WTC11 (cell line): ENCODE measurements at regions not wholly inside any gene's neighbourhood (a gene's known extent, or its start where the extent isn't known, plus 50 kb on each side); places are given as distances from the start of the nearest gene placed in this dataset.
"Not testable (repeated sequence)": the region's sequence is repeated elsewhere in the genome, so short reads cannot be mapped to it uniquely, and the experiment has no call there.

Experiments
- ATAC-seq: fragments of 200-7000 bp; cut with Tn5 transposase; 2 replicates; pipeline ENCODE4 v1.10.0; 2021; ENCODE audit warnings: mild to moderate bottlenecking, moderate library complexity
- CTCF ChIA-PET: fragments of 300-600 bp; sonication (Branson Sonifier 250); formaldehyde crosslinking; loops from one replicate; lab custom pipeline; 2021; ENCODE audit warnings: antibody characterized with exemption; lab: Charles Lee
- POLR2A ChIA-PET: fragments of 350-600 bp; sonication (Branson Sonifier 250); formaldehyde crosslinking; loops from one replicate; lab custom pipeline; 2021; ENCODE audit warnings: antibody characterized with exemption; lab: Charles Lee
- DNase-seq: peaks from one replicate; pipeline ENCODE4 v3.0.0; 2021; ENCODE audit warnings: low spot score
- H3K27ac Mint-ChIP-seq: 2 replicates; pipeline ENCODE4 v1.8.0; 2021; ENCODE audit warnings: mixed read lengths
- H3K27me3 Mint-ChIP-seq: 2 replicates; pipeline ENCODE4 v1.8.0; 2021; ENCODE audit warnings: low read depth, mild to moderate bottlenecking, moderate library complexity, mixed read lengths
- H3K36me3 Mint-ChIP-seq: 2 replicates; pipeline ENCODE4 v1.8.0; 2021; ENCODE audit warnings: mixed read lengths
- H3K4me1 Mint-ChIP-seq: 2 replicates; pipeline ENCODE4 v1.8.0; 2022; ENCODE audit warnings: mixed read lengths
- H3K4me3 Mint-ChIP-seq: 2 replicates; pipeline ENCODE4 v1.8.0; 2021; ENCODE audit warnings: mild to moderate bottlenecking, moderate library complexity, mixed read lengths
- H3K9me3 Mint-ChIP-seq: 2 replicates; pipeline ENCODE4 v1.8.0; 2021; ENCODE audit warnings: mixed read lengths
- ELF4 ChIP-seq: sonication (generic); formaldehyde crosslinking; IDR thresholded peaks from 2 replicates; pipeline ENCODE4 v1.8.1; 2022; ENCODE audit warnings: low read depth, mild to moderate bottlenecking, moderate library complexity, missing genetic modification reagents
- EMX1 ChIP-seq: fragments of 250-450 bp; sonication (Bioruptor Pico); IDR thresholded peaks from 2 replicates; pipeline ENCODE4 v1.8.0; 2021; ENCODE audit warnings: mild to moderate bottlenecking
- ESRRA ChIP-seq: sonication (generic); formaldehyde crosslinking; IDR thresholded peaks from 2 replicates; pipeline ENCODE4 v1.8.1; 2022; ENCODE audit warnings: mild to moderate bottlenecking, missing genetic modification reagents, borderline replicate concordance
- ETV6 ChIP-seq: sonication (generic); formaldehyde crosslinking; IDR thresholded peaks from 2 replicates; pipeline ENCODE4 v1.8.1; 2022; ENCODE audit warnings: mild to moderate bottlenecking, missing genetic modification reagents
- MYBL2 ChIP-seq: sonication (generic); formaldehyde crosslinking; IDR thresholded peaks from 2 replicates; pipeline ENCODE4 v1.8.1; 2023; ENCODE audit warnings: mild to moderate bottlenecking, moderate library complexity, missing genetic modification reagents
- NFE2L1 ChIP-seq: sonication (generic); formaldehyde crosslinking; IDR thresholded peaks from 2 replicates; pipeline ENCODE4 v1.8.1; 2023; ENCODE audit warnings: missing genetic modification reagents
- NR3C1 ChIP-seq: sonication (generic); formaldehyde crosslinking; conservative IDR thresholded peaks from 2 replicates; pipeline ENCODE4 v1.8.1; 2023; ENCODE audit warnings: low read depth, mild to moderate bottlenecking, missing genetic modification reagents
- OVOL2 ChIP-seq: fragments of 250-450 bp; sonication (Bioruptor Pico); IDR thresholded peaks from 2 replicates; pipeline ENCODE4 v1.9.0; 2021; ENCODE audit warnings: mild to moderate bottlenecking, borderline replicate concordance
- SMAD3 ChIP-seq: sonication (generic); formaldehyde crosslinking; IDR thresholded peaks from 2 replicates; pipeline ENCODE4 v1.8.0; 2022; ENCODE audit warnings: missing genetic modification reagents, mild to moderate bottlenecking, borderline replicate concordance
- TP53 ChIP-seq: sonication (generic); formaldehyde crosslinking; IDR thresholded peaks from 2 replicates; pipeline ENCODE4 v1.8.1; 2023; ENCODE audit warnings: mild to moderate bottlenecking, missing genetic modification reagents
- ZNF121 ChIP-seq: sonication (generic); formaldehyde crosslinking; IDR thresholded peaks from 2 replicates; pipeline ENCODE4 v1.8.0; 2023; ENCODE audit warnings: missing genetic modification reagents
- ZNF138 ChIP-seq: sonication (generic); formaldehyde crosslinking; conservative IDR thresholded peaks from 2 replicates; pipeline ENCODE4 v1.8.1; 2022; ENCODE audit warnings: mild to moderate bottlenecking, moderate library complexity, missing genetic modification reagents
- ZNF219 ChIP-seq: sonication (generic); formaldehyde crosslinking; IDR thresholded peaks from 2 replicates; pipeline ENCODE4 v1.8.0; 2023; ENCODE audit warnings: missing genetic modification reagents, mild to moderate bottlenecking, borderline replicate concordance
- ZNF263 ChIP-seq: sonication (generic); formaldehyde crosslinking; IDR thresholded peaks from 2 replicates; pipeline ENCODE4 v1.8.1; 2022; ENCODE audit warnings: low read depth, mild to moderate bottlenecking, moderate library complexity, missing genetic modification reagents
- ZNF396 ChIP-seq: fragments of 250-450 bp; sonication (Bioruptor Pico); IDR thresholded peaks from 2 replicates; pipeline ENCODE4 v1.8.0; 2021; ENCODE audit warnings: mild to moderate bottlenecking, moderate library complexity, borderline replicate concordance
- ZNF423 ChIP-seq: fragments of 250-450 bp; sonication (Bioruptor Pico); IDR thresholded peaks from 2 replicates; pipeline ENCODE4 v2.1.2; 2022; ENCODE audit warnings: mild to moderate bottlenecking, moderate library complexity
- ZNF671 ChIP-seq: fragments of 250-450 bp; sonication (Bioruptor Pico); IDR thresholded peaks from 2 replicates; pipeline ENCODE4 v1.8.0; 2021; ENCODE audit warnings: mild to moderate bottlenecking
- TF ChIP-seq, protein P1 (sequence below): sonication (generic); formaldehyde crosslinking; IDR thresholded peaks from 2 replicates; pipeline ENCODE4 v1.8.1; 2022; ENCODE audit warnings: mild to moderate bottlenecking, missing genetic modification reagents, moderate library complexity, borderline replicate concordance
- TF ChIP-seq, protein P2 (sequence below): sonication (generic); formaldehyde crosslinking; conservative IDR thresholded peaks from 2 replicates; pipeline ENCODE4 v1.8.1; 2022; ENCODE audit warnings: mild to moderate bottlenecking, missing genetic modification reagents
- TF ChIP-seq, protein P3 (sequence below): sonication (generic); formaldehyde crosslinking; IDR thresholded peaks from 2 replicates; pipeline ENCODE4 v1.8.0; 2022; ENCODE audit warnings: mild to moderate bottlenecking, missing genetic modification reagents
- TF ChIP-seq, protein P4 (sequence below): sonication (generic); formaldehyde crosslinking; IDR thresholded peaks from 2 replicates; pipeline ENCODE4 v1.8.1; 2023; ENCODE audit warnings: mild to moderate bottlenecking, missing genetic modification reagents, moderate library complexity
- TF ChIP-seq, protein P5 (sequence below): sonication (generic); formaldehyde crosslinking; IDR thresholded peaks from 2 replicates; pipeline ENCODE4 v1.8.1; 2022; ENCODE audit warnings: mild to moderate bottlenecking, moderate library complexity, missing genetic modification reagents
- TF ChIP-seq, protein P6 (sequence below): sonication (generic); formaldehyde crosslinking; IDR thresholded peaks from 2 replicates; pipeline ENCODE4 v1.8.1; 2022; ENCODE audit warnings: low read depth, missing genetic modification reagents, borderline replicate concordance
- TF ChIP-seq, protein P7 (sequence below): sonication (generic); formaldehyde crosslinking; IDR thresholded peaks from 2 replicates; pipeline ENCODE4 v1.8.1; 2023; ENCODE audit warnings: mild to moderate bottlenecking, moderate library complexity, missing genetic modification reagents

DNA sequence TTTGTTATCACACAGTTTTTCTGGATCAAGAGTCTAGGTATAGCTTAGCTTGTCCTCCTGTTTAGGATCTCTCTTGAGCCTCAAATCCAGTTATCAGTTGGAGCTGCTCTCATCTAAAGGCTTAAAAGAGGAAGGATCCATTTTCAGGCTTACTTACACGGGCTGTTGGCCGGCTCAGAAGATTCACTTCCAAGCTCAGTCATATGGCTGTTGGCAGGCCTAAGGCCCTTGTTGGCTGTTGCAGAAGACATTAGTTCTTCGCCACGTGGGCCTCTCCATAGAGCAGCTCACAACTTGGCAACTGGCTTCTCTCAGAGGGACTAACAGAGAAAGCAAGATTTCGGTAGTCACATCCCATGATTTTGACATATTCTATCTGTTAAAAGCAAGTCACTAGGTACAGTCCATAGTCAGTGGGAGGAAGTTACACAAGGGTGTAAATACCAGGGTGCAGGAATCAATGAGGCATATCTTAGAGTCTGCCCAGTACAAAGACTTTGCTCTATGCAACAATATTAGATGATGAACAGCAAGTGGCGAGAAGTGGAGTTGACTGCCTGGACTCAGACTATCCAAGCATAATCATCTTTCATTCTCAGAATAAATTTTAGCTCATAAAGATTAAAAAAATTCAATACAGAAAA, 280.1 kb upstream of the MBL2 start (continued):
- TF ChIP-seq, protein P1, sequence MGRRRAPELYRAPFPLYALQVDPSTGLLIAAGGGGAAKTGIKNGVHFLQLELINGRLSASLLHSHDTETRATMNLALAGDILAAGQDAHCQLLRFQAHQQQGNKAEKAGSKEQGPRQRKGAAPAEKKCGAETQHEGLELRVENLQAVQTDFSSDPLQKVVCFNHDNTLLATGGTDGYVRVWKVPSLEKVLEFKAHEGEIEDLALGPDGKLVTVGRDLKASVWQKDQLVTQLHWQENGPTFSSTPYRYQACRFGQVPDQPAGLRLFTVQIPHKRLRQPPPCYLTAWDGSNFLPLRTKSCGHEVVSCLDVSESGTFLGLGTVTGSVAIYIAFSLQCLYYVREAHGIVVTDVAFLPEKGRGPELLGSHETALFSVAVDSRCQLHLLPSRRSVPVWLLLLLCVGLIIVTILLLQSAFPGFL, result no peak
- TF ChIP-seq ZNF423 (no peak), MYBL2 (CRISPR knock-in tag) (no peak), ZNF671 (no peak)
- TF ChIP-seq, protein P2, sequence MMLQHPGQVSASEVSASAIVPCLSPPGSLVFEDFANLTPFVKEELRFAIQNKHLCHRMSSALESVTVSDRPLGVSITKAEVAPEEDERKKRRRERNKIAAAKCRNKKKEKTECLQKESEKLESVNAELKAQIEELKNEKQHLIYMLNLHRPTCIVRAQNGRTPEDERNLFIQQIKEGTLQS (CRISPR knock-in tag), result no peak
- TF ChIP-seq, protein P3, sequence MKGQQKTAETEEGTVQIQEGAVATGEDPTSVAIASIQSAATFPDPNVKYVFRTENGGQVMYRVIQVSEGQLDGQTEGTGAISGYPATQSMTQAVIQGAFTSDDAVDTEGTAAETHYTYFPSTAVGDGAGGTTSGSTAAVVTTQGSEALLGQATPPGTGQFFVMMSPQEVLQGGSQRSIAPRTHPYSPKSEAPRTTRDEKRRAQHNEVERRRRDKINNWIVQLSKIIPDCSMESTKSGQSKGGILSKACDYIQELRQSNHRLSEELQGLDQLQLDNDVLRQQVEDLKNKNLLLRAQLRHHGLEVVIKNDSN, result no peak
- TF ChIP-seq, protein P4, sequence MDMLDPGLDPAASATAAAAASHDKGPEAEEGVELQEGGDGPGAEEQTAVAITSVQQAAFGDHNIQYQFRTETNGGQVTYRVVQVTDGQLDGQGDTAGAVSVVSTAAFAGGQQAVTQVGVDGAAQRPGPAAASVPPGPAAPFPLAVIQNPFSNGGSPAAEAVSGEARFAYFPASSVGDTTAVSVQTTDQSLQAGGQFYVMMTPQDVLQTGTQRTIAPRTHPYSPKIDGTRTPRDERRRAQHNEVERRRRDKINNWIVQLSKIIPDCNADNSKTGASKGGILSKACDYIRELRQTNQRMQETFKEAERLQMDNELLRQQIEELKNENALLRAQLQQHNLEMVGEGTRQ (CRISPR knock-in tag), result no peak
- TF ChIP-seq, protein P5, sequence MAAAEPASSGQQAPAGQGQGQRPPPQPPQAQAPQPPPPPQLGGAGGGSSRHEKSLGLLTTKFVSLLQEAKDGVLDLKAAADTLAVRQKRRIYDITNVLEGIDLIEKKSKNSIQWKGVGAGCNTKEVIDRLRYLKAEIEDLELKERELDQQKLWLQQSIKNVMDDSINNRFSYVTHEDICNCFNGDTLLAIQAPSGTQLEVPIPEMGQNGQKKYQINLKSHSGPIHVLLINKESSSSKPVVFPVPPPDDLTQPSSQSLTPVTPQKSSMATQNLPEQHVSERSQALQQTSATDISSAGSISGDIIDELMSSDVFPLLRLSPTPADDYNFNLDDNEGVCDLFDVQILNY (CRISPR knock-in tag), result no peak

DNA sequence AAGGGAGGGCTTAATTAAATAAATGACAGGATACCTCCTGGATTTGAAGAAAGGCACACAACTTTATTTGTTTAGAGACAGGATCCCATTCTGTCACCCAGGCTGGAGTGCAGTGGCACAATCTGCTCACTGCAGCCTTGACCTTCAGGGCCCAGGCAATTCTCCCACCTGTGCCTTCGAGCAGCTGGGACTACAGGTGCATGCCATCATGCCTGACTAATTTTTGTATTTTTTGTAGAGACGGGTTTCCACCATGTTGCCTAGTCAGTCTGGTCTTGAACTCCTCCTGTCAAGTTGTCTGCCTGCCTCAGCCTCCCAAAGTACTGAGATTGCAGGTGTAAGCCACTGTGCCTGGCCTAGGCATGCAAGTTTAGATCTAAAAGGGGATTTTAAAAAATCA, 272.7 kb upstream of the MBL2 start:
- TF ChIP-seq SMAD3 (CRISPR knock-in tag) (no peak), NR3C1 (CRISPR knock-in tag) (no peak), ZNF396 (CRISPR knock-in tag) (no peak), ZNF263 (CRISPR knock-in tag) (no peak), TP53 (CRISPR knock-in tag) (no peak), EMX1 (CRISPR knock-in tag) (no peak)
- H3K9me3 Mint-ChIP-seq, result peaks cover 10% of the 10 kb centered on the region
- DNase-seq (no peak), ATAC-seq (no peak)
- no peaks in the 10 kb centered on the region for H3K27me3 Mint-ChIP-seq
- peaks cover 22% of the 10 kb centered on the region for H3K4me1 Mint-ChIP-seq
- H3K36me3 Mint-ChIP-seq, result peaks cover 4% of the 10 kb centered on the region; the same call in 1 of the 2 replicates
- CTCF ChIA-PET, result no interaction called here
- no peak overlapping the region for H3K27ac Mint-ChIP-seq
- H3K4me3 Mint-ChIP-seq, result no peak overlapping the region
- POLR2A ChIA-PET, result no interaction called here

DNA sequence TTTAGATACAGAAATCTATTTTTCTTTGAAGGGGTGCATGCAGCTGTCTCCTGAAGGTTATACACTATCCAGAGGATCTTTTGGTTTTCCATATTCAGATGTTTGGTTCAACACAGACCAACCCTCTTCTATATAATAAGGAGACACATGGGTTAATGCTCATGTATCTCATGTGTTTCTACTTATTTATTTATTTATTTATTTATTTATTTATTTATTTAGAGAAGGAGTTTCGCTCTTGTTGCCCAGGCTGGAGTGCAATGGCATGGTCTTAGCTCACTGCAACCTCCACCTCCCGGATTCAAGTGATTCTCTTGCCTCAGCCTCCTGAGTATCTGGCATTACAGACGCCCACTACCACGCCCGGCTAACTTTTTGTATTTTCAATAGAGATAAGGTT, 263.2 kb upstream of the MBL2 start:
- H3K4me3 Mint-ChIP-seq, H3K9me3 Mint-ChIP-seq, DNase-seq, POLR2A ChIA-PET, ATAC-seq, H3K27me3 Mint-ChIP-seq, H3K27ac Mint-ChIP-seq, H3K36me3 Mint-ChIP-seq: not testable (repeated sequence)
- CTCF ChIA-PET, result interaction anchor here (1.8 kb wide), 1 partner anchor 84 kb away, joined by 5 read pairs; no protein-coding TSS in a partner anchor
- peaks cover 19% of the 10 kb centered on the region for H3K4me1 Mint-ChIP-seq

DNA sequence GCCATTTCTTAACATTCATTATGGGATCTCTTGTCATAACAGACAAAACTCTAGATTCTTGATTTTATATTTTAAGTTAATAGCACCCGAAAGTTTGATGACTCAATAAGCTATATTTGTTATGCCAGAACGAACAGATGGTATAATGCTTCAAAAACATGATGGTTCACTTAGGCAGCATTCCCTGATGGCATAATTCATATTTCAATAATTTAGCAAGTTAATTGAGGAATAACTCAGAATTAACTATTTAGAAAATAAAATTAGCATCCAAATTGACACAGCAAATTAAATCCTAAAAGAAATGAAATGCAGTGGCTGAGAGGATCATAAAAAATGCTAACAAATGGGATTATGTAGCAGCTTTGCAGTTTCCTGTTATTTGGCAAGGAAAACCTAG, 260.8 kb upstream of the MBL2 start:
- ATAC-seq (no peak), DNase-seq (no peak)
- Mint-ChIP-seq H3K27ac (no peak overlapping the region), H3K27me3 (no peaks in the 10 kb centered on the region), H3K36me3 (no peaks in the 10 kb centered on the region), H3K4me1 (peaks cover 32% of the 10 kb centered on the region), H3K4me3 (no peak overlapping the region), H3K9me3 (no peaks in the 10 kb centered on the region)
- CTCF ChIA-PET, result no interaction called here
- POLR2A ChIA-PET, result no interaction called here
- TF ChIP-seq ZNF219 (CRISPR knock-in tag) (no peak), ETV6 (CRISPR knock-in tag) (no peak), ELF4 (CRISPR knock-in tag) (no peak), ZNF121 (CRISPR knock-in tag) (no peak), NFE2L1 (CRISPR knock-in tag) (no peak), ZNF138 (no peak), ESRRA (CRISPR knock-in tag) (no peak), OVOL2 (CRISPR knock-in tag) (no peak)
- TF ChIP-seq, protein P6, sequence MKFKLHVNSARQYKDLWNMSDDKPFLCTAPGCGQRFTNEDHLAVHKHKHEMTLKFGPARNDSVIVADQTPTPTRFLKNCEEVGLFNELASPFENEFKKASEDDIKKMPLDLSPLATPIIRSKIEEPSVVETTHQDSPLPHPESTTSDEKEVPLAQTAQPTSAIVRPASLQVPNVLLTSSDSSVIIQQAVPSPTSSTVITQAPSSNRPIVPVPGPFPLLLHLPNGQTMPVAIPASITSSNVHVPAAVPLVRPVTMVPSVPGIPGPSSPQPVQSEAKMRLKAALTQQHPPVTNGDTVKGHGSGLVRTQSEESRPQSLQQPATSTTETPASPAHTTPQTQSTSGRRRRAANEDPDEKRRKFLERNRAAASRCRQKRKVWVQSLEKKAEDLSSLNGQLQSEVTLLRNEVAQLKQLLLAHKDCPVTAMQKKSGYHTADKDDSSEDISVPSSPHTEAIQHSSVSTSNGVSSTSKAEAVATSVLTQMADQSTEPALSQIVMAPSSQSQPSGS (CRISPR knock-in tag), result no peak
- TF ChIP-seq, protein P3, result no peak
- TF ChIP-seq, protein P7, sequence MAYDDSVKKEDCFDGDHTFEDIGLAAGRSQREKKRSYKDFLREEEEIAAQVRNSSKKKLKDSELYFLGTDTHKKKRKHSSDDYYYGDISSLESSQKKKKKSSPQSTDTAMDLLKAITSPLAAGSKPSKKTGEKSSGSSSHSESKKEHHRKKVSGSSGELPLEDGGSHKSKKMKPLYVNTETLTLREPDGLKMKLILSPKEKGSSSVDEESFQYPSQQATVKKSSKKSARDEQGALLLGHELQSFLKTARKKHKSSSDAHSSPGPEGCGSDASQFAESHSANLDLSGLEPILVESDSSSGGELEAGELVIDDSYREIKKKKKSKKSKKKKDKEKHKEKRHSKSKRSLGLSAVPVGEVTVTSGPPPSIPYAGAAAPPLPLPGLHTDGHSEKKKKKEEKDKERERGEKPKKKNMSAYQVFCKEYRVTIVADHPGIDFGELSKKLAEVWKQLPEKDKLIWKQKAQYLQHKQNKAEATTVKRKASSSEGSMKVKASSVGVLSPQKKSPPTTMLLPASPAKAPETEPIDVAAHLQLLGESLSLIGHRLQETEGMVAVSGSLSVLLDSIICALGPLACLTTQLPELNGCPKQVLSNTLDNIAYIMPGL (CRISPR knock-in tag), result no peak
